Endometrium (tissue), 2 donors: ENCODE measurements at regions not wholly inside any gene's neighbourhood (a gene's known extent, or its start where the extent isn't known, plus 50 kb on each side); places are given as distances from the start of the nearest gene placed in this dataset.
"Not testable (repeated sequence)": the region's sequence is repeated elsewhere in the genome, so short reads cannot be mapped to it uniquely, and the experiment has no call there.

Source experiments
- FAIRE-seq: peaks from 2 replicates; lab custom pipeline; 2012; peaks lifted over from hg19 to GRCh38; lab: Jason Lieb, UNC
- donor health status: control.
- donor health status: control.

GRCh38 chr12:63406781-63407180 lies 255.8 kb upstream of the AVPR1A start:
- no peak for FAIRE-seq

- no peak for FAIRE-seq
Observed at GRCh38 chr12:63404611-63405010, 253.6 kb upstream of the AVPR1A start.

- peak; percentile 54 for FAIRE-seq
Observed at GRCh38 chr12:63403256-63403655, 252.3 kb upstream of the AVPR1A start.

DNA sequence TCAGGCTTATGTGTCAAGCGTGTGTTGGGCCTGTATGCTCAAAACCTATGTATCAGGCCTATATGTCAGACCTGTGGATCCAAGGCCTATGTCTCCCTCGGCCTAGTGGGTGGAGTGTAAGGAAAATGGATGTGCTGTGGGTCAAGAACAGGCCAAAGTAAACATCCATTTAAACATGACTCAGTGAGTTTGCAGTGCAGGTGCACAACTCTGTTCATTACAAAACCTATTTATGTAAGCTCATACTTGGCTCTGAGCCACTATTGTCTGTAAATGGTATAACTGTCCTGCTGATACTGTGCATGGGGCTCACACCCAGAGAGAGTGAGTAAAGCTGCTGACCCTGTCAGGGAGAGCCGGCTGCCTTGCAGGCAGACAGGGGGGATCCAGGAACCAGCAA lies 249.7 kb upstream of the AVPR1A start:
- no peak for FAIRE-seq

GRCh38 chr12:63400318-63400717 lies 249.3 kb upstream of the AVPR1A start:
- no peak for FAIRE-seq

DNA sequence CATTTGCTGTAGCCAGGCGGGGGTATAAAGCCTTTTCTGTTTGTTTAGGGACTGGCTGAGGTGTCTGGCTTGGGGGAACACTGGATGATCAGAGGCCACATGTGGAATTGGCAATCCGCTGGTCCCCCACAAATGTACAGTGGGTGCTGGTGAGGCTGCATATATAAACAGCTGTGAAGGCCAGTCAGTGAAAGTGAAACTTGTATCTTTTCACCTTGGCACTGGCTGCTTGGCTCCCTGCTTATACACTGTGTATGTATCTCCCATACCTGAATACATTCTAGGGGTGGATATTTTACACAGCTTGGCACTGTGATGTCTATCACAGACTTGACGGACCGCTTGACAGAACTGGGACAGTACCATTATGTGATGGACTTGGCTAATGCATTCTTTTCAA lies 246.8 kb upstream of the AVPR1A start:
- no peak for FAIRE-seq

GRCh38 chr12:63396135-63396534 lies 245.1 kb upstream of the AVPR1A start:
- no peak for FAIRE-seq

- FAIRE-seq: no peak
Observed at GRCh38 chr12:63394983-63395382, 244.0 kb upstream of the AVPR1A start.

- FAIRE-seq: no peak
Observed at GRCh38 chr12:63394349-63394748, 243.3 kb upstream of the AVPR1A start.

DNA sequence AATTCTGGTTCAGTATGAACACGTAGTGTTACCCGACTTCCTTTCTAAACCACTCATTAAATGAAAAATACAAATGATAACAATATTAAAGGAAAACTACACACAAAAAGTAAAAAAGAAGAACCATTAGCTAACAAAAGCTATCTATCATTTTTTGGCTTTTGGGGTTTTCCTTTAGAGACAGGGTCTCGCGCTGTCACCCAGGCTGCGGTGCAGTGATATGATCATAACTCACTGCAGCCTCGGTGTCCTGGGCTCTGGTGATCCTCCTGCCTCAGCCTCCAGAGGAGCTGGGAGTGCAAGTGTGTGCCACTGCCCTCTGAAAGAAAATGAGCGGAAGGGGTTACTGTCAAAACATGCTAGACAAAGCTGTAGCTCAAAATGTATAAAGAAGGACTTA lies 238.2 kb upstream of the AVPR1A start:
- FAIRE-seq: no peak

GRCh38 chr12:63387771-63388170 lies 236.8 kb upstream of the AVPR1A start:
- no peak for FAIRE-seq

DNA sequence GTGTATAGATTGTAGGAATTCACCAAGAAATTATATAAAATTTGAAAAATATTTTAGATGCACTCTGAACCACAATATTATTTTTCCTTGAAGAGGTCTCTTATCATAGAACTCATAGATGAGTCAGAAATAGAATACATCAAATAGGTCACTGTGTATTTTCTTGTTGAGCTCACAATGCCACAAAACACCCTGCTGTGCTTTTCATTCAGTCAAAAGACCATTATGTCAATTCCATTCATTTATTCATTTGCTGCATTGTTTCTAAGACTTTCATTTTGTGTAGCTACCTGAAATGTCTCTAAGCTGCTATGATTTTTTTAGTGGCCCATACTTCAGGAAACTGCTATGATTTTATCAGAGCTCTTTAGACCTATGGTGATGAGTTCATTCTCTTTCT lies 231.9 kb upstream of the AVPR1A start:
- FAIRE-seq: no peak

DNA sequence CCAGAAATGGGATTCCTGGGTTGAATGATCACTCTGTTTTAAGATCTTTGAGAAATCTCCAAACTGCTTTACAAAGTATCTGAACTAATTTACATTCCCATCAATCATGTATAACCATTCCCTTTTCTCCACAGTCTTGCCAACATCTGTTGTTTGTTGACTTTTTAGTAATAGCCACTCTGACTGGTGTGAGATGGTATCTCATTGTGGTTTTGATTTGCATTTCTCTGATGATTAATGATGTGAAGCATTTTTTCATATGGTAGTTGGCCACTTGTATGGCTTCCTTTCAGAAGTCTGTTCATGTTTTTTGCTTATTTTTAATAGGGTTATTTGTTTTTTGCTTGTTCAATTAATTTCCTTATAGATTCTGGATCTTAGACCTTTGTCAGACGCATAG lies 211.8 kb upstream of the AVPR1A start:
- FAIRE-seq: no peak

DNA sequence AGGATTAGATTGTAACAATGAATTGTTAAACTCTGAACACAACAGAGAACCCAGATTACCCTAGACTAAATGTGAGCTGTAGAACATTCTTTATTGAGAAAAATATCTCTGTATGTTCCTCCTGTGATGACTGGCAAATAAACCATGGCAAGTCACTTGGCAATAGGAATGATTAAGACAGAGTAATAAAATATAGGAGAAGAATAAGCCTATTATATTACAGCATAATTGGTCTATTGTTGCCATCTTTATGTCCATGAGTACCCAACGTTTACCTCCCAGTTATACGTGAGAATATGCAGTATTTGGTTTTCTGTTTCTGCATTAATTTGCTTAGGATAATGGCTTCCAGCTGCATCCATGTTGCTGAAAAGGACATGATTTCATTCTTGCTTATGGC lies 211.2 kb upstream of the AVPR1A start:
- no peak for FAIRE-seq

DNA sequence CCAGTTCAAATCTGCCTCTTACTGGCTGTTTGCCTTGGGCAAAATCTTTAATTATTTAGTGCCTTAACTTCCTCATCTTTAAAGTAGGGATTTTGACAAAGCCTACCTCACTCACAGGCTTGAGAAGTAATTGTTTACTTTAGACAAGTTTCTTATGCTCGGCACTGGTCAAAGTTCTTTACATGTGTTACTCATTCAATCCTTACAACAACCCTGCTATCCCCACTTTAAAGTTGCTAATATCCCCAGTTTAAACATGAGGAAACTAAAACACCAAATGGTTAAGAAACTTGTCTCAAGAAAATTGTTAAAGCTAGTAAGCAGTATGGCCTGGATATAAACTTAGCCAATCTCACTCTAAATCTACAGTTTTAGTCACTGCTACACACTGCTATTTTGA lies 204.0 kb upstream of the AVPR1A start:
- no peak for FAIRE-seq

GRCh38 chr12:63353559-63353958 lies 202.6 kb upstream of the AVPR1A start:
- FAIRE-seq: no peak

- FAIRE-seq: no peak
Observed at GRCh38 chr12:63351370-63351769, 200.4 kb upstream of the AVPR1A start.

DNA sequence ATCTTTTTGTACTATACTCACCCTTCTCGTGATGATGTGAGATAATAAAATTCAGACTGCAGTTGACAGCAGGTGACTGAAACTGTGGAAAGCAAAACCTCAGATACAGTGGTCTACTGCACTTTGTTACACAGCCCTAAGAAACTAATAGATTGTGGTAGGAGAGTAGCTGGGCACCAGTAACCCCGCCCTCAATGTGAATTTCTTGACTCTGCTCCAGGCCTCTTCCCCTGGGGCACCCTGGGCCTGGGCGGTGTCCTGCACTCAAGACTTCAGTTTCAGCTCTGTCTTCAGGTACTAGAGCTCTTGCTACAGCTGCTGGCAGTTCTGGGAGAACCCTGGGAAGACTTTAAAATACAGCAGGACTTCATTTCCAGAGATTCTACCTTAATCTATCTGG lies 197.6 kb upstream of the AVPR1A start:
- no peak for FAIRE-seq

- FAIRE-seq: not testable (repeated sequence)
Observed at GRCh38 chr12:63337158-63337557, 186.2 kb upstream of the AVPR1A start.

DNA sequence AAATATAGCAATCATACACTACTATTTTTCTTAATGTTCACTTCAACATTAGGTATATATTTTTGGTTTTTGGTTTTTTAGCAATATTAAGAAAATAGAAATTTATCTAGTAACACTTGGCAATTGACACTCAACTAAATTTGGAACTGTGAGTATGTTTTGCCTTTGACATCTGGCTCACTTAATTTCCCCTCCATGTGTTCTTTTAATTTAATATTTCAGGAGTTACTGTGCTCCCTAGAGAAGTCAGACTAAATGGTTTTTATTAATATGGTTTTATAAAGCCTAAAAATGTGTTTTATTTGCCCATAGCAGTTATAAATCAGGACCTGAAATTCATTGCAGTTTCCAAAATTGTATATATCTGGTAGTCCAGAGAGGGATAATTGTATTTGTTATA lies 175.3 kb upstream of the AVPR1A start:
- peak; percentile 65 for FAIRE-seq

DNA sequence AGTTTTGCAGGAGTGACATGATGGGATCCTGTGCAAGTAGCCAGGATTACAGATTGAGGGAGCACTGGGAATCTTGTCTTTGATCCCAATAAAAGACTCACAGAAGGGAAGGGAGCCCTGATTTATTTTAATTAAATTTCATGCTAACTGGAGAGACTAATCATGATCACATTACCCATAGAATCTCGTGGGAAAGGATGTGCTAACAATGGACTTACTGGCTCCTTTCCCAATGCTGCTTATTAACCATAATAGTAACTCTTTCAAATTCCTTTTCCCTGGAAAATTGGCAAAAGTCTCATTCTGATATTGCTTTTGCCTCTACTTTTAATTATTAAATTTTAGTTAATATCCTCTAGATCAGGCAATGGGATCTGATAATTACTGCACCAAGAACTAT lies 174.8 kb upstream of the AVPR1A start:
- FAIRE-seq: no peak

DNA sequence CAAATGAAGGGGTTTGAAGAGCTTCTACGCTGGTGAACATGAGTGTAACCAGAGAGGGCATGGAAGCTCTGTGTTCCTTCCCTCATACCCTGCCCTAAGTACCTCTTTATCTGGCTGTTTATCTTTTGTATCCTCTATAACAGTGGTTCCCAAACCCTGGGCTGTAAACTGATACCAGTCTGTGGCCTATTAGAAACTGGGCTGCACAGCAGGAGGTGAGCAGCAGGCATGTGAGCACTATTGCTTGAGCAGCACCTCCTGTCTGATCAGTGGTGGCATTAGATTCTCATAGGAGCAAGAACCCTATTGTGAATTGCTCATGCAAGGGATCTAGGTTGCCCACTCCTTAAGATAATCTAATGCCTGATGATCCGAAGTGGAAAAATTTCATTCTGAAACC lies 172.9 kb upstream of the AVPR1A start:
- FAIRE-seq: no peak

DNA sequence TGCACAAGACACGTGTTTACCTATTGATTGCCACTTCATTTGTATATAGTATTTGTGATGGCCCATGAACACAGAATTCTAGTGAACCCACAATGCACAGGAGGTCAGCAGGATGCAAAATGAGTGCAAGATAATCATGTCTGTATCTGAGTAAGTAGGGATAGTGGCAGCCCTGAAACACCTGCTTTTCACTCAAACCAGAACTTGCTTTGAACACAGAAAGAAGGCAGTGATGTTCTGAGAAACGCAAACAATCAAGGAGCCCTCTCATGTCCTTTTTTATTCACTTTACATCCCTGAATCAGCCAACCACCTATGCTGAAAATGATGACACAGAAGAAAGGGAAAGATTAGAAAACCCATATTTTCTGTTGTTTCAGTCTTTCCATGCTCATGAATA lies 170.4 kb upstream of the AVPR1A start:
- FAIRE-seq: no peak

GRCh38 chr12:63319936-63320633 lies 169.1 kb upstream of the AVPR1A start:
- FAIRE-seq: no peak

DNA sequence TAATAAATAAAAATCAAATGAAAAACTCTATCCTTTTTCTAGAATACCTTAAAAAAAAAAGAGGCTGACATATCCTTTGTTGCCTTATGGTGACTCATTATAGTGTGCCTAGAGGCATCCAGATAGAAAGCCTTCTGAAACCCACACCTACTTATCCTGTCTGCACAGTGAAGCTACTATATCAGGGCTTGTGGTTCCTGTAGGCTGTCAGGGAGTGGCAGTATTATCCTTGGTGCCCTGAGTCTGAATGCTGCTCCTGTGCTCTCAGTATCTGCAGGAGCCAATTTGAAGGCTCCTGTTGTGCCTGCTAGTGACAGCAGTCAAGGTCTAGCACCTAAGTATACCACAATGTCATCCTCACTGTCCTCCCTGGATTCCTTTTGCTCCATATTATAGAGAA lies 168.4 kb upstream of the AVPR1A start:
- FAIRE-seq: no peak
